ENCODE measurements at regions not wholly inside any gene's neighbourhood (a gene's known extent, or its start where the extent isn't known, plus 50 kb on each side); places are given as distances from the start of the nearest gene placed in this dataset.

GRCh38 chrX:132277953-132278614, 58.8 kb upstream of the RAP2C start:
- no peaks in the 10 kb centered on the region for H3K27me3 ChIP-seq (ENCODE audit: insufficient read depth, low read length)
- no peaks in the 10 kb centered on the region for H3K23me2 ChIP-seq (ENCODE audit: insufficient read length, low read depth, low read length, poor library complexity, severe bottlenecking)
- H4K5ac ChIP-seq (ENCODE audit: insufficient read length, low read depth, low read length) = no peak overlapping the region
- H3K27ac ChIP-seq (ENCODE audit: insufficient read length, low read depth, low read length) = no peak overlapping the region
- no peak overlapping the region for H2BK5ac ChIP-seq (ENCODE audit: insufficient read length, low read length)
- H3K4me1 ChIP-seq (ENCODE audit: insufficient read depth, low read length) = no peaks in the 10 kb centered on the region
- H2BK120ac ChIP-seq (ENCODE audit: low read depth, low read length, poor library complexity, severe bottlenecking) = no peak overlapping the region
- Mint-ChIP-seq H3K27me3 (ENCODE audit: low read depth) (peaks cover 3% of the 10 kb centered on the region; the same call in 1 of the 2 replicates), H3K27ac (no peak overlapping the region), H3K4me3 (no peak overlapping the region), H3K4me1 (peaks cover 8 to 11% of the 10 kb centered on the region in 2 experiments), H3K9me3 (peaks cover 5 to 7% of the 10 kb centered on the region in 2 experiments; a peak in 2 of 5 replicates), H3K36me3 (ENCODE audit: insufficient read depth in 1 of 3, low read depth in 3 of 3) (peaks cover 0 to 13% (median 2%) of the 10 kb centered on the region in 3 experiments; a peak in 4 of 7 replicates)
- no peaks in the 10 kb centered on the region for H3K79me2 ChIP-seq (ENCODE audit: insufficient read depth, low read length)
- H3K9ac ChIP-seq (ENCODE audit: extremely low read depth, insufficient read length, low read length) = no peak overlapping the region
- no peak overlapping the region for H4K8ac ChIP-seq (replicated peaks; ENCODE audit: insufficient read length, low read depth, low read length)
- H3K4me2 ChIP-seq (ENCODE audit: insufficient read depth, insufficient read length, low read length) = no peak overlapping the region
- H3K56ac ChIP-seq (ENCODE audit: insufficient read length, low read depth, low read length) = no peak overlapping the region
- no peak overlapping the region for H3K23ac ChIP-seq (ENCODE audit: insufficient read length, low read depth, low read length)
- TF ChIP-seq, protein P1, sequence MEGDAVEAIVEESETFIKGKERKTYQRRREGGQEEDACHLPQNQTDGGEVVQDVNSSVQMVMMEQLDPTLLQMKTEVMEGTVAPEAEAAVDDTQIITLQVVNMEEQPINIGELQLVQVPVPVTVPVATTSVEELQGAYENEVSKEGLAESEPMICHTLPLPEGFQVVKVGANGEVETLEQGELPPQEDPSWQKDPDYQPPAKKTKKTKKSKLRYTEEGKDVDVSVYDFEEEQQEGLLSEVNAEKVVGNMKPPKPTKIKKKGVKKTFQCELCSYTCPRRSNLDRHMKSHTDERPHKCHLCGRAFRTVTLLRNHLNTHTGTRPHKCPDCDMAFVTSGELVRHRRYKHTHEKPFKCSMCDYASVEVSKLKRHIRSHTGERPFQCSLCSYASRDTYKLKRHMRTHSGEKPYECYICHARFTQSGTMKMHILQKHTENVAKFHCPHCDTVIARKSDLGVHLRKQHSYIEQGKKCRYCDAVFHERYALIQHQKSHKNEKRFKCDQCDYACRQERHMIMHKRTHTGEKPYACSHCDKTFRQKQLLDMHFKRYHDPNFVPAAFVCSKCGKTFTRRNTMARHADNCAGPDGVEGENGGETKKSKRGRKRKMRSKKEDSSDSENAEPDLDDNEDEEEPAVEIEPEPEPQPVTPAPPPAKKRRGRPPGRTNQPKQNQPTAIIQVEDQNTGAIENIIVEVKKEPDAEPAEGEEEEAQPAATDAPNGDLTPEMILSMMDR (conservative IDR thresholded peaks at IDR 0.05) = no peak
- H3K4ac ChIP-seq (ENCODE audit: low read depth, low read length) = no peak overlapping the region
- H2BK12ac ChIP-seq (ENCODE audit: insufficient read length, low read depth, low read length) = no peak overlapping the region
- H2AK5ac ChIP-seq (ENCODE audit: insufficient read length, low read length) = no peak overlapping the region
- no peak for DNase-seq
- no CpG with 5 or more reads among the region's 2 CpGs for WGBS (ENCODE audit: extremely low coverage, insufficient read length, low lambda C conversion rate)
- no peak overlapping the region for H3K18ac ChIP-seq (ENCODE audit: insufficient read length, low read depth, low read length)
- H2BK15ac ChIP-seq (ENCODE audit: low read depth, low read length) = no peak overlapping the region
- H3K9me3 ChIP-seq (ENCODE audit: control insufficient read depth, low read depth, low read length) = no peaks in the 10 kb centered on the region
- no peak overlapping the region for H2BK20ac ChIP-seq (ENCODE audit: low read depth, low read length, poor library complexity, severe bottlenecking)
- H4K91ac ChIP-seq (ENCODE audit: insufficient read length, low read depth, low read length) = no peak overlapping the region
- H3K79me1 ChIP-seq (ENCODE audit: insufficient read depth, low read depth, low read length, poor library complexity, severe bottlenecking) = no peaks in the 10 kb centered on the region
- no peak overlapping the region for H3K14ac ChIP-seq (ENCODE audit: insufficient read depth, low read length)
- no peak overlapping the region for H2AFZ ChIP-seq (ENCODE audit: low read length)
- H4K20me1 ChIP-seq (ENCODE audit: control insufficient read depth, insufficient read depth, insufficient read length) = no peaks in the 10 kb centered on the region
- H3T11ph ChIP-seq (ENCODE audit: low read length) = no peak overlapping the region
